Mesodermal cell (in vitro differentiated cells): ENCODE measurements at regions not wholly inside any gene's neighbourhood (a gene's known extent, or its start where the extent isn't known, plus 50 kb on each side); places are given as distances from the start of the nearest gene placed in this dataset.
"Not testable (repeated sequence)": the region's sequence is repeated elsewhere in the genome, so short reads cannot be mapped to it uniquely, and the experiment has no call there.

Source experiments
- H3K27ac ChIP-seq: 2 replicates; pipeline ENCODE4 v1.7.0; 2013; ENCODE audit warnings: mild to moderate bottlenecking, low read depth, low read length, moderate library complexity; ENCODE audit not compliant: severe bottlenecking
- H3K36me3 ChIP-seq: 2 replicates; pipeline ENCODE4 v1.7.1; 2013; ENCODE audit warnings: mild to moderate bottlenecking, low read length, moderate library complexity; ENCODE audit not compliant: control insufficient read depth, insufficient read depth
- H3K4me1 ChIP-seq: one replicate; pipeline ENCODE4 v1.7.1; 2013; ENCODE audit warnings: mild to moderate bottlenecking, low read length; ENCODE audit not compliant: insufficient read depth, control insufficient read depth, poor library complexity, severe bottlenecking
- H3K4me3 ChIP-seq: 2 replicates; pipeline ENCODE4 v1.7.0; 2013; ENCODE audit warnings: low read length, control low read depth, mild to moderate bottlenecking; ENCODE audit not compliant: insufficient read depth, poor library complexity, severe bottlenecking; ENCODE audit errors: extremely low read depth
- H3K9me3 ChIP-seq: 2 replicates; pipeline ENCODE4 v1.7.1; 2013; ENCODE audit warnings: mild to moderate bottlenecking, low read length, moderate library complexity; ENCODE audit not compliant: control insufficient read depth
- WGBS, 2 experiments: methylation state at CpG; one replicate each; pipeline ENCODE4 v1.1.5; 2013; ENCODE audit warnings: missing lambda C conversion rate in 2 of 2; ENCODE audit not compliant: insufficient coverage in 2 of 2; 5-methylcytosine and 5-hydroxymethylcytosine counted together

- WGBS, 2 experiments, result 100% methylated on average over 2 of the region's 29 CpGs; no CpG with 5 or more reads in 1 of the 2 experiments
- not testable (repeated sequence) for H3K4me3 ChIP-seq, H3K4me1 ChIP-seq
Measured at GRCh38 chr6:99141906-99142305, 194.2 kb upstream of the FBXL4 start.

GRCh38 chr6:99138445-99138844 is 190.7 kb upstream of the FBXL4 start:
- Histone ChIP-seq H3K4me3 (no peak overlapping the region), H3K4me1 (no peaks in the 10 kb centered on the region), H3K9me3 (no peaks in the 10 kb centered on the region), H3K27ac (no peak overlapping the region), H3K36me3 (no peaks in the 10 kb centered on the region)
- WGBS, 2 experiments, result 89% methylated on average over 1 of the region's 1 CpG; no CpG with 5 or more reads in 1 of the 2 experiments

More at GRCh38 chr6:99141906-99142305, 194.2 kb upstream of the FBXL4 start:
- H3K36me3 ChIP-seq, H3K9me3 ChIP-seq, H3K27ac ChIP-seq: not testable (repeated sequence)

- Histone ChIP-seq H3K36me3 (no peaks in the 10 kb centered on the region), H3K9me3 (no peaks in the 10 kb centered on the region), H3K4me1 (no peaks in the 10 kb centered on the region), H3K4me3 (no peak overlapping the region), H3K27ac (no peak overlapping the region)
- WGBS, 2 experiments, result 89 to 94% methylated on average over 1 to 3 of the region's 3 CpGs
Measured at GRCh38 chr6:99137314-99137713, 189.6 kb upstream of the FBXL4 start.

GRCh38 chr6:99136488-99136887 is 188.7 kb upstream of the FBXL4 start:
- Histone ChIP-seq H3K4me3 (no peak overlapping the region), H3K36me3 (no peaks in the 10 kb centered on the region), H3K4me1 (no peaks in the 10 kb centered on the region), H3K9me3 (no peaks in the 10 kb centered on the region), H3K27ac (no peak overlapping the region)
- 69 to 80% methylated on average over 1 to 2 of the region's 3 CpGs for WGBS, 2 experiments

GRCh38 chr6:99132026-99132635 is 184.4 kb upstream of the FBXL4 start:
- no peak overlapping the region for H3K27ac ChIP-seq
- H3K4me1 ChIP-seq, result no peaks in the 10 kb centered on the region
- no peaks in the 10 kb centered on the region for H3K9me3 ChIP-seq
- WGBS, 2 experiments, result no CpG with 5 or more reads among the region's 4 CpGs
- no peaks in the 10 kb centered on the region for H3K36me3 ChIP-seq
- H3K4me3 ChIP-seq, result no peak overlapping the region

GRCh38 chr6:99130897-99131873 is 183.4 kb upstream of the FBXL4 start:
- H3K4me1 ChIP-seq, result no peaks in the 10 kb centered on the region
- H3K27ac ChIP-seq, result no peak overlapping the region
- 76 to 86% methylated on average over 10 of the region's 15 CpGs for WGBS, 2 experiments
- H3K9me3 ChIP-seq, result no peaks in the 10 kb centered on the region
- no peaks in the 10 kb centered on the region for H3K36me3 ChIP-seq
- no peak overlapping the region for H3K4me3 ChIP-seq

- WGBS, 2 experiments, result no CpG with 5 or more reads among the region's 2 CpGs
- H3K36me3 ChIP-seq, result no peaks in the 10 kb centered on the region
- no peaks in the 10 kb centered on the region for H3K4me1 ChIP-seq
Measured at GRCh38 chr6:99129835-99130234, 182.1 kb upstream of the FBXL4 start.

GRCh38 chr6:99121748-99122147 is 174.0 kb upstream of the FBXL4 start:
- H3K4me3 ChIP-seq, result no peak overlapping the region
- WGBS, 2 experiments, result 83 to 94% methylated on average over 1 of the region's 3 CpGs
- no peaks in the 10 kb centered on the region for H3K36me3 ChIP-seq
- H3K4me1 ChIP-seq, result no peaks in the 10 kb centered on the region
- no peaks in the 10 kb centered on the region for H3K9me3 ChIP-seq
- H3K27ac ChIP-seq, result no peak overlapping the region

More at GRCh38 chr6:99129835-99130234, 182.1 kb upstream of the FBXL4 start:
- H3K4me3 ChIP-seq, result no peak overlapping the region
- no peak overlapping the region for H3K27ac ChIP-seq
- H3K9me3 ChIP-seq, result no peaks in the 10 kb centered on the region

- WGBS, 2 experiments, result 80 to 89% methylated on average over 1 of the region's 3 CpGs
- H3K36me3 ChIP-seq, result no peaks in the 10 kb centered on the region
- H3K9me3 ChIP-seq, result no peaks in the 10 kb centered on the region
- no peak overlapping the region for H3K4me3 ChIP-seq
- H3K4me1 ChIP-seq, result no peaks in the 10 kb centered on the region
- no peak overlapping the region for H3K27ac ChIP-seq
Measured at GRCh38 chr6:99120641-99121040, 172.9 kb upstream of the FBXL4 start.

GRCh38 chr6:99119109-99120031 is 171.6 kb upstream of the FBXL4 start:
- Histone ChIP-seq H3K9me3 (no peaks in the 10 kb centered on the region), H3K4me1 (no peaks in the 10 kb centered on the region), H3K4me3 (no peak overlapping the region), H3K27ac (no peak overlapping the region), H3K36me3 (no peaks in the 10 kb centered on the region)
- WGBS, 2 experiments, result 53 to 67% methylated on average over 2 to 5 of the region's 8 CpGs
